Chondrocyte (in vitro differentiated cells): ENCODE measurements at regions not wholly inside any gene's neighbourhood (a gene's known extent, or its start where the extent isn't known, plus 50 kb on each side); places are given as distances from the start of the nearest gene placed in this dataset.

Experiments
- DNase-seq: peaks from one replicate; pipeline ENCODE4 v3.0.0; 2021; ENCODE audit warnings: mixed read lengths, low spot score
- H3K27ac Mint-ChIP-seq: one replicate; pipeline ENCODE4 v1.8.0; 2021; ENCODE audit warnings: mild to moderate bottlenecking, moderate library complexity, mixed read lengths; ENCODE audit not compliant: unreplicated experiment
- H3K27me3 Mint-ChIP-seq: 2 replicates; pipeline ENCODE4 v1.8.0; 2021; ENCODE audit warnings: low read depth, mixed read lengths
- H3K36me3 Mint-ChIP-seq: 2 replicates; pipeline ENCODE4 v1.8.0; 2021; ENCODE audit warnings: low read depth, mixed read lengths
- H3K4me1 Mint-ChIP-seq: 2 replicates; pipeline ENCODE4 v1.8.0; 2021; ENCODE audit warnings: low read depth, mild to moderate bottlenecking, mixed read lengths
- H3K4me3 Mint-ChIP-seq: one replicate; pipeline ENCODE4 v1.8.0; 2021; ENCODE audit warnings: mild to moderate bottlenecking, moderate library complexity, mixed read lengths; ENCODE audit not compliant: unreplicated experiment
- H3K9me3 Mint-ChIP-seq: 2 replicates; pipeline ENCODE4 v1.8.0; 2021; ENCODE audit warnings: low read depth, mixed read lengths
- CTCF ChIP-seq: fragments of 200-600 bp; sonication (generic); IDR thresholded peaks from 2 replicates; pipeline ENCODE4 v1.5.0; 2021; ENCODE audit warnings: antibody characterized with exemption, mild to moderate bottlenecking, moderate library complexity

- DNase-seq = no peak
- no peaks in the 10 kb centered on the region for H3K9me3 Mint-ChIP-seq
- H3K27ac Mint-ChIP-seq = no peak overlapping the region
- no peaks in the 10 kb centered on the region for H3K36me3 Mint-ChIP-seq
- TF ChIP-seq CTCF = no peak
- H3K4me3 Mint-ChIP-seq = no peak overlapping the region
- peaks cover 8% of the 10 kb centered on the region for H3K4me1 Mint-ChIP-seq
- H3K27me3 Mint-ChIP-seq = no peaks in the 10 kb centered on the region
Measured at GRCh38 chr1:81662913-81663526, 137.7 kb upstream of the ADGRL2 start.

GRCh38 chr1:81660286-81660685 lies 140.4 kb upstream of the ADGRL2 start:
- Mint-ChIP-seq H3K9me3 (no peaks in the 10 kb centered on the region), H3K27me3 (no peaks in the 10 kb centered on the region), H3K36me3 (no peaks in the 10 kb centered on the region), H3K4me1 (peaks cover 8% of the 10 kb centered on the region), H3K27ac (no peak overlapping the region), H3K4me3 (no peak overlapping the region)
- no peak for DNase-seq
- TF ChIP-seq CTCF = no peak

- no peak overlapping the region for H3K4me3 Mint-ChIP-seq
- no peaks in the 10 kb centered on the region for H3K36me3 Mint-ChIP-seq
- no peak for DNase-seq
- H3K9me3 Mint-ChIP-seq = no peaks in the 10 kb centered on the region
- no peak overlapping the region for H3K27ac Mint-ChIP-seq
- H3K4me1 Mint-ChIP-seq = peaks cover 5% of the 10 kb centered on the region
- no peak for TF ChIP-seq CTCF
- H3K27me3 Mint-ChIP-seq = no peaks in the 10 kb centered on the region
Measured at GRCh38 chr1:81654657-81655056, 146.1 kb upstream of the ADGRL2 start.

GRCh38 chr1:81654147-81654546 lies 146.6 kb upstream of the ADGRL2 start:
- Mint-ChIP-seq H3K27ac (no peak overlapping the region), H3K27me3 (no peaks in the 10 kb centered on the region), H3K9me3 (no peaks in the 10 kb centered on the region), H3K36me3 (no peaks in the 10 kb centered on the region), H3K4me3 (no peak overlapping the region), H3K4me1 (peaks cover 5% of the 10 kb centered on the region)
- DNase-seq = no peak
- no peak for TF ChIP-seq CTCF

- Mint-ChIP-seq H3K36me3 (no peaks in the 10 kb centered on the region), H3K4me1 (peaks cover 5% of the 10 kb centered on the region), H3K9me3 (no peaks in the 10 kb centered on the region), H3K27me3 (no peaks in the 10 kb centered on the region), H3K27ac (no peak overlapping the region), H3K4me3 (no peak overlapping the region)
- TF ChIP-seq CTCF = no peak
- DNase-seq = no peak
Measured at GRCh38 chr1:81650776-81651175, 150.0 kb upstream of the ADGRL2 start.
